H9 (cell line): ENCODE measurements at regions not wholly inside any gene's neighbourhood (a gene's known extent, or its start where the extent isn't known, plus 50 kb on each side); places are given as distances from the start of the nearest gene placed in this dataset.

Source experiments
- DNase-seq: peaks from one replicate; pipeline ENCODE4 v3.0.0-alpha.2; 2017
- H2AFZ ChIP-seq: one replicate; pipeline ENCODE4 v1.6.1; 2013; ENCODE audit warnings: mild to moderate bottlenecking, low read length, control low read depth, moderate library complexity
- H2AK5ac ChIP-seq: 2 replicates; pipeline ENCODE4 v1.6.1; 2013; ENCODE audit warnings: low read length, control low read depth, mixed read lengths; ENCODE audit not compliant: insufficient read length
- H2BK120ac ChIP-seq: one replicate; pipeline ENCODE4 v1.6.1; 2013; ENCODE audit warnings: low read depth, mild to moderate bottlenecking, low read length, control low read depth, inconsistent platforms; ENCODE audit not compliant: poor library complexity, severe bottlenecking
- H2BK12ac ChIP-seq: 2 replicates; pipeline ENCODE4 v1.6.1; 2013; ENCODE audit warnings: low read length, control low read depth, mixed read lengths, low read depth; ENCODE audit not compliant: insufficient read length
- H2BK15ac ChIP-seq: 2 replicates; pipeline ENCODE4 v1.6.1; 2013; ENCODE audit warnings: low read depth, low read length, control low read depth
- H2BK20ac ChIP-seq: one replicate; pipeline ENCODE4 v1.6.1; 2013; ENCODE audit warnings: low read depth, mild to moderate bottlenecking, low read length, control low read depth, inconsistent platforms; ENCODE audit not compliant: poor library complexity, severe bottlenecking
- H2BK5ac ChIP-seq: 2 replicates; pipeline ENCODE4 v1.6.1; 2013; ENCODE audit warnings: low read length, control low read depth, mixed read lengths; ENCODE audit not compliant: insufficient read length
- H3K14ac ChIP-seq: 2 replicates; pipeline ENCODE4 v1.6.1; 2013; ENCODE audit warnings: low read length, control low read depth; ENCODE audit not compliant: insufficient read depth
- H3K18ac ChIP-seq: 2 replicates; pipeline ENCODE4 v1.6.1; 2013; ENCODE audit warnings: low read depth, mild to moderate bottlenecking, mixed read lengths, low read length, control low read depth; ENCODE audit not compliant: insufficient read length
- H3K23ac ChIP-seq: 2 replicates; pipeline ENCODE4 v1.6.1; 2013; ENCODE audit warnings: low read length, control low read depth, mixed read lengths, low read depth; ENCODE audit not compliant: insufficient read length
- H3K23me2 ChIP-seq: 2 replicates; pipeline ENCODE4 v1.6.1; 2013; ENCODE audit warnings: low read depth, mild to moderate bottlenecking, mixed read lengths, low read length, control low read depth; ENCODE audit not compliant: insufficient read length, poor library complexity, severe bottlenecking
- H3K27ac ChIP-seq: 2 replicates; pipeline ENCODE4 v1.5.1; 2013; ENCODE audit warnings: low read length, control low read depth, mixed read lengths, low read depth; ENCODE audit not compliant: insufficient read length
- H3K27me3 ChIP-seq: 2 replicates; pipeline ENCODE4 v1.6.1; 2013; ENCODE audit warnings: low read length, control low read depth, inconsistent platforms; ENCODE audit not compliant: insufficient read depth
- H3K4ac ChIP-seq: 2 replicates; pipeline ENCODE4 v1.6.1; 2013; ENCODE audit warnings: low read depth, mild to moderate bottlenecking, control low read depth, inconsistent platforms, low read length, moderate library complexity
- H3K4me1 ChIP-seq: 2 replicates; pipeline ENCODE4 v1.6.1; 2013; ENCODE audit warnings: low read length, control low read depth, inconsistent platforms; ENCODE audit not compliant: insufficient read depth
- H3K4me2 ChIP-seq: 2 replicates; pipeline ENCODE4 v1.6.1; 2013; ENCODE audit warnings: low read length, control low read depth, mixed read lengths; ENCODE audit not compliant: insufficient read length, insufficient read depth
- H3K56ac ChIP-seq: 2 replicates; pipeline ENCODE4 v1.6.1; 2013; ENCODE audit warnings: low read depth, mild to moderate bottlenecking, mixed read lengths, low read length, control low read depth; ENCODE audit not compliant: insufficient read length
- H3K79me1 ChIP-seq: 2 replicates; pipeline ENCODE4 v1.6.1; 2013; ENCODE audit warnings: low read depth, mild to moderate bottlenecking, moderate library complexity, low read length, control low read depth, inconsistent platforms; ENCODE audit not compliant: insufficient read depth, poor library complexity, severe bottlenecking
- H3K79me2 ChIP-seq: 2 replicates; pipeline ENCODE4 v1.6.1; 2013; ENCODE audit warnings: low read length, control low read depth, inconsistent platforms; ENCODE audit not compliant: insufficient read depth
- H3K9ac ChIP-seq: 2 replicates; pipeline ENCODE4 v1.6.1; 2013; ENCODE audit warnings: low read length, control low read depth, mixed read lengths; ENCODE audit not compliant: insufficient read length; ENCODE audit errors: extremely low read depth
- H3K9me3 ChIP-seq: one replicate; pipeline ENCODE4 v1.6.1; 2013; ENCODE audit warnings: low read depth, low read length, inconsistent platforms; ENCODE audit not compliant: control insufficient read depth
- H3T11ph ChIP-seq: one replicate; pipeline ENCODE4 v1.6.1; 2013; ENCODE audit warnings: mild to moderate bottlenecking, low read length, control low read depth, inconsistent platforms
- H4K20me1 ChIP-seq: one replicate; pipeline ENCODE4 v1.6.1; 2013; ENCODE audit not compliant: control insufficient read depth, insufficient read length, insufficient read depth
- H4K5ac ChIP-seq: 2 replicates; pipeline ENCODE4 v1.6.1; 2013; ENCODE audit warnings: low read depth, mild to moderate bottlenecking, mixed read lengths, low read length, control low read depth; ENCODE audit not compliant: insufficient read length
- H4K8ac ChIP-seq: replicated peaks from 2 replicates; pipeline ENCODE4 v1.6.1; 2013; ENCODE audit warnings: low read length, control low read depth, mixed read lengths, low read depth; ENCODE audit not compliant: insufficient read length
- H4K91ac ChIP-seq: 2 replicates; pipeline ENCODE4 v1.6.1; 2013; ENCODE audit warnings: low read depth, mild to moderate bottlenecking, moderate library complexity, mixed read lengths, low read length, control low read depth; ENCODE audit not compliant: insufficient read length
- H3K27ac Mint-ChIP-seq, 3 experiments: 2 replicates in 2 of 3; 3 replicates in 1 of 3; pipeline ENCODE4 v1.8.0; 2020 to 2021; ENCODE audit warnings: mixed read lengths in 3 of 3, mild to moderate bottlenecking in 1 of 3, moderate library complexity in 1 of 3
- H3K27me3 Mint-ChIP-seq: 2 replicates; pipeline ENCODE4 v1.8.0; 2021; ENCODE audit warnings: low read depth, mild to moderate bottlenecking, moderate library complexity, mixed read lengths
- H3K36me3 Mint-ChIP-seq, 3 experiments: 2 replicates in 2 of 3; 3 replicates in 1 of 3; pipeline ENCODE4 v1.8.0; 2020 to 2021; ENCODE audit warnings: low read depth in 3 of 3, mixed read lengths in 3 of 3; ENCODE audit not compliant: insufficient read depth in 1 of 3
- H3K4me1 Mint-ChIP-seq, 2 experiments: 2 replicates each; pipeline ENCODE4 v1.8.0; 2020; ENCODE audit warnings: mixed read lengths in 2 of 2
- H3K4me3 Mint-ChIP-seq, 2 experiments: 2 replicates in 1 of 2; 3 replicates in 1 of 2; pipeline ENCODE4 v1.8.0; 2020 to 2021; ENCODE audit warnings: mild to moderate bottlenecking in 2 of 2, mixed read lengths in 2 of 2, moderate library complexity in 1 of 2
- H3K9me3 Mint-ChIP-seq, 2 experiments: 2 replicates in 1 of 2; 3 replicates in 1 of 2; pipeline ENCODE4 v1.8.0; 2020; ENCODE audit warnings: mild to moderate bottlenecking in 2 of 2, mixed read lengths in 2 of 2, moderate library complexity in 1 of 2
- CTCF ChIP-seq: fragments of 200-600 bp; sonication (generic); conservative IDR thresholded peaks from 3 replicates; pipeline ENCODE4 v1.8.0; 2021; ENCODE audit warnings: antibody characterized with exemption, mild to moderate bottlenecking
- WGBS: extraction: QIAGEN DNeasy Blood & Tissue Kit; methylation state at CpG from one replicate; pipeline ENCODE4 v1.1.7; 2013; ENCODE audit warnings: missing lambda C conversion rate, low lambda C conversion rate, mixed read lengths; ENCODE audit not compliant: insufficient read length; ENCODE audit errors: extremely low coverage; 5-methylcytosine and 5-hydroxymethylcytosine counted together

- Histone ChIP-seq H3T11ph (no peak overlapping the region), H3K27me3 (no peaks in the 10 kb centered on the region), H3K56ac (no peak overlapping the region), H2AK5ac (no peak overlapping the region), H2BK5ac (no peak overlapping the region), H3K14ac (no peak overlapping the region), H4K8ac (no peak overlapping the region), H3K9ac (no peak overlapping the region), H2AFZ (no peak overlapping the region), H3K79me1 (no peaks in the 10 kb centered on the region), H4K91ac (no peak overlapping the region), H3K9me3 (no peaks in the 10 kb centered on the region), H3K23ac (no peak overlapping the region), H3K27ac (no peak overlapping the region), H2BK12ac (no peak overlapping the region), H4K20me1 (no peaks in the 10 kb centered on the region), H2BK120ac (no peak overlapping the region), H3K18ac (no peak overlapping the region), H3K4me1 (no peaks in the 10 kb centered on the region; the same call in 1 of the 2 replicates), H2BK15ac (no peak overlapping the region), H4K5ac (no peak overlapping the region), H2BK20ac (no peak overlapping the region), H3K4ac (no peak overlapping the region), H3K79me2 (no peaks in the 10 kb centered on the region), H3K23me2 (no peaks in the 10 kb centered on the region), H3K4me2 (no peak overlapping the region)
- no peak for TF ChIP-seq CTCF
- no peak overlapping the region for H3K27ac Mint-ChIP-seq
- no peak overlapping the region for H3K4me3 Mint-ChIP-seq
- no CpG with 5 or more reads among the region's 1 CpG for WGBS
- H3K27me3 Mint-ChIP-seq: no peaks in the 10 kb centered on the region; the same call in 1 of the 2 replicates
- H3K36me3 Mint-ChIP-seq: peaks cover 0 to 10% (median 2%) of the 10 kb centered on the region in 3 experiments; a peak in 2 of 7 replicates
- no peak for DNase-seq
- H3K4me1 Mint-ChIP-seq: peaks cover 12 to 40% of the 10 kb centered on the region in 2 experiments
- H3K9me3 Mint-ChIP-seq: peaks cover 3 to 4% of the 10 kb centered on the region in 2 experiments; a peak in 2 of 5 replicates
These were observed 154.9 kb upstream of the ARHGAP28 start for GRCh38 chr18:6574631-6575030.
